Osteocyte (in vitro differentiated cells): ENCODE measurements at regions not wholly inside any gene's neighbourhood (a gene's known extent, or its start where the extent isn't known, plus 50 kb on each side); places are given as distances from the start of the nearest gene placed in this dataset.
"Not testable (repeated sequence)": the region's sequence is repeated elsewhere in the genome, so short reads cannot be mapped to it uniquely, and the experiment has no call there.

Experiments
- DNase-seq: peaks from one replicate; pipeline ENCODE4 v3.0.0; 2021; ENCODE audit warnings: mixed read lengths; ENCODE audit not compliant: unreplicated experiment; ENCODE audit errors: extremely low spot score
- H3K27ac Mint-ChIP-seq: one replicate; pipeline ENCODE4 v1.8.0; 2021; ENCODE audit warnings: mild to moderate bottlenecking, mixed read lengths; ENCODE audit not compliant: unreplicated experiment
- H3K27me3 Mint-ChIP-seq: one replicate; pipeline ENCODE4 v1.8.0; 2021; ENCODE audit warnings: mixed read lengths; ENCODE audit not compliant: unreplicated experiment
- H3K36me3 Mint-ChIP-seq: one replicate; pipeline ENCODE4 v1.8.0; 2021; ENCODE audit warnings: mixed read lengths; ENCODE audit not compliant: unreplicated experiment
- H3K4me1 Mint-ChIP-seq: one replicate; pipeline ENCODE4 v1.8.0; 2021; ENCODE audit warnings: mixed read lengths; ENCODE audit not compliant: unreplicated experiment
- H3K4me3 Mint-ChIP-seq: one replicate; pipeline ENCODE4 v1.8.0; 2021; ENCODE audit warnings: mild to moderate bottlenecking, moderate library complexity, mixed read lengths; ENCODE audit not compliant: unreplicated experiment
- H3K9me3 Mint-ChIP-seq: one replicate; pipeline ENCODE4 v1.8.0; 2021; ENCODE audit warnings: mixed read lengths; ENCODE audit not compliant: unreplicated experiment
- TF ChIP-seq, protein P1 (sequence below): fragments of 200-600 bp; sonication (generic); IDR thresholded peaks from 2 replicates; pipeline ENCODE4 v1.5.0; 2021; ENCODE audit warnings: antibody characterized with exemption, mild to moderate bottlenecking, moderate library complexity

DNA sequence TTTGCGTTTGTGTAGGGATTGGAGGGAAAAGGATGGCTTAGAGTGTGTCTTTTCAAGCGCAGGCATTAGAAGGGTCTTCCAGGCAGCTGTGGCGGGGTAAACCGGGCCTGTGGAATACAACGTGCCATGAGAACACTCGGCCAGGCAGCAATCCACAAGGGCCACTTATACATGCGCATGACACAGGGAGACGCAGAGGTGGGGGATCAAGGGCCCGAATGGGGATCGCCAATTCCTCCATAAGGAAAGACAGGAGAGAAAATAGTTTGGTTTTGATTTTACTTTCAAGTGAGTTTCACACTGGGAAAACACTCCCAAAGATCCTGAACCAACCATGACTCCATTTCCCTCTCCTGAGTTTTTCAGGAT, 71.6 kb downstream of the SPRING1 start:
- Mint-ChIP-seq H3K9me3 (no peaks in the 10 kb centered on the region), H3K4me3 (no peak overlapping the region), H3K27me3 (peaks cover under 1% of the 10 kb centered on the region), H3K4me1 (peaks cover 26% of the 10 kb centered on the region), H3K36me3 (no peaks in the 10 kb centered on the region), H3K27ac (no peak overlapping the region)
- DNase-seq = no peak
- TF ChIP-seq, protein P1, sequence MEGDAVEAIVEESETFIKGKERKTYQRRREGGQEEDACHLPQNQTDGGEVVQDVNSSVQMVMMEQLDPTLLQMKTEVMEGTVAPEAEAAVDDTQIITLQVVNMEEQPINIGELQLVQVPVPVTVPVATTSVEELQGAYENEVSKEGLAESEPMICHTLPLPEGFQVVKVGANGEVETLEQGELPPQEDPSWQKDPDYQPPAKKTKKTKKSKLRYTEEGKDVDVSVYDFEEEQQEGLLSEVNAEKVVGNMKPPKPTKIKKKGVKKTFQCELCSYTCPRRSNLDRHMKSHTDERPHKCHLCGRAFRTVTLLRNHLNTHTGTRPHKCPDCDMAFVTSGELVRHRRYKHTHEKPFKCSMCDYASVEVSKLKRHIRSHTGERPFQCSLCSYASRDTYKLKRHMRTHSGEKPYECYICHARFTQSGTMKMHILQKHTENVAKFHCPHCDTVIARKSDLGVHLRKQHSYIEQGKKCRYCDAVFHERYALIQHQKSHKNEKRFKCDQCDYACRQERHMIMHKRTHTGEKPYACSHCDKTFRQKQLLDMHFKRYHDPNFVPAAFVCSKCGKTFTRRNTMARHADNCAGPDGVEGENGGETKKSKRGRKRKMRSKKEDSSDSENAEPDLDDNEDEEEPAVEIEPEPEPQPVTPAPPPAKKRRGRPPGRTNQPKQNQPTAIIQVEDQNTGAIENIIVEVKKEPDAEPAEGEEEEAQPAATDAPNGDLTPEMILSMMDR = no peak

- no peaks in the 10 kb centered on the region for H3K36me3 Mint-ChIP-seq
- H3K9me3 Mint-ChIP-seq = no peaks in the 10 kb centered on the region
- peaks cover 28% of the 10 kb centered on the region for H3K4me1 Mint-ChIP-seq
- no peak overlapping the region for H3K27ac Mint-ChIP-seq
- H3K4me3 Mint-ChIP-seq = no peak overlapping the region
- H3K27me3 Mint-ChIP-seq = no peaks in the 10 kb centered on the region
- TF ChIP-seq, protein P1 = no peak
- no peak for DNase-seq
Measured at GRCh38 chr12:116665666-116666304, 72.1 kb downstream of the SPRING1 start.

- Mint-ChIP-seq H3K4me1 (peaks cover 39% of the 10 kb centered on the region), H3K27ac (no peak overlapping the region), H3K4me3 (no peak overlapping the region), H3K36me3 (no peaks in the 10 kb centered on the region), H3K9me3 (no peaks in the 10 kb centered on the region), H3K27me3 (no peaks in the 10 kb centered on the region)
- no peak for DNase-seq
- TF ChIP-seq, protein P1 = no peak
Measured at GRCh38 chr12:116664085-116664484, 73.8 kb downstream of the SPRING1 start.

DNA sequence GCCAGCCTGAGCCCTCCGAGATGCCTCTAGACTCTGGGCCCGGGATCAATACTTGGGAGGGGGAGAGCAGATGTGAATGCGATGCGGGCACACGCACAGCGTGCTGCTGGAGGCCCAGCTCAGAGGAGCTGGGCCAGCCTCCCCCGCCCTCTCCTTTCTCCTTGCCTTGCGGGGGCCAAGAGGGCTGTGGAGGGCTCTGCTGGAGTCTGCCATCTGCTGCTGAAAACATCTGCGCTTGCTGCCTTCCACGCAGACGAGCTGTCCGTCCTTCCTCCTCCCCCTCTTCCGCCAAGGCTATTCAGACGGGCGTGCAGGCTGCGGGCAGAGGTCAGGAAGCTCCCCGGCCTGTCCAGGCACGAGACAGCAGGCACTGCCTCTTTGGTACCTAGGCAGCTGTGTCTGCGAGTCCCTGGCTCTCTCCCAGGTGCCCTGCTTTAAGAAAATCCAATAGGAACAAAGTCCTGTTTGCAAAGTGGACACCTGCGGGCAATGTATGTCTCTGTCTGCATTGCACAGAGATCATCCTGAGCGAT, 75.2 kb downstream of the SPRING1 start:
- H3K4me1 Mint-ChIP-seq = peaks cover 53% of the 10 kb centered on the region
- H3K4me3 Mint-ChIP-seq = no peak overlapping the region
- TF ChIP-seq, protein P1 = peak; percentile 34
- no peaks in the 10 kb centered on the region for H3K27me3 Mint-ChIP-seq
- H3K27ac Mint-ChIP-seq = peak overlapping the region; percentile 50
- no peaks in the 10 kb centered on the region for H3K9me3 Mint-ChIP-seq
- DNase-seq = no peak
- no peaks in the 10 kb centered on the region for H3K36me3 Mint-ChIP-seq

DNA sequence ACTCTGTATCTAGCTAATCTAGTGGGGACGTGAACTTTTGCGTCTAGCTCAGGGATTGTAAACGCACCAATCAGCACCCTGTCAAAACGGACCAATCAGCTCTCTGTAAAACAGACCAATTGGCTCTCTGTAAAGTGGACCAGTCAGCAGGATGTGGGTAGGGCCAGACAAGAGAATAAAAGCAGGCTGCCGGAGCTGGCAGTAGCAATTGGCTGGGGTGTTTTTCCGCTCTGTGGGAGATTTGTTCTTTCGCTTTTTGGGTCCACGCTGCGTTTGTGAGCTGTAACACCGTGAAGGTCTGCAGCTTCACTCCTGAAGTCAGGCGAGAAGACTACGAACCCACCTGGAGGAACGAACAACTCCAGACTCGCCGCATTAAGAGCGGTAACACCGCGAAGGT, 76.5 kb downstream of the SPRING1 start:
- Mint-ChIP-seq H3K9me3 (no peaks in the 10 kb centered on the region), H3K27ac (no peak overlapping the region), H3K4me1 (peaks cover 61% of the 10 kb centered on the region), H3K27me3 (no peaks in the 10 kb centered on the region), H3K4me3 (no peak overlapping the region), H3K36me3 (no peaks in the 10 kb centered on the region)
- TF ChIP-seq, protein P1 = no peak
- DNase-seq = no peak

GRCh38 chr12:116660740-116661139, 77.1 kb downstream of the SPRING1 start:
- DNase-seq, H3K36me3 Mint-ChIP-seq, H3K4me3 Mint-ChIP-seq, H3K9me3 Mint-ChIP-seq, H3K27me3 Mint-ChIP-seq, H3K27ac Mint-ChIP-seq: not testable (repeated sequence)
- H3K4me1 Mint-ChIP-seq = peaks cover 57% of the 10 kb centered on the region
